OCI-LY7 (cell line): ENCODE measurements at regions not wholly inside any gene's neighbourhood (a gene's known extent, or its start where the extent isn't known, plus 50 kb on each side); places are given as distances from the start of the nearest gene placed in this dataset.

ENCODE experiments used
- BruUV-seq: library from RNA; stranded (reverse); fragments of 400-500 nt; replicated peaks from 2 replicates; lab custom pipeline; 2021; lab: Mats Ljungman, UMichigan
- CTCF ChIA-PET: fragments of 300-600 bp; sonication (Branson Sonifier 250); formaldehyde crosslinking; loops from one replicate; lab custom pipeline; 2022; ENCODE audit warnings: antibody characterized with exemption; ENCODE audit not compliant: unreplicated experiment; lab: Charles Lee
- POLR2A ChIA-PET: fragments of 300-600 bp; sonication (Branson Sonifier 250); formaldehyde crosslinking; loops from one replicate; lab custom pipeline; 2022; ENCODE audit warnings: antibody characterized with exemption; lab: Charles Lee
- DNase-seq: peaks from one replicate; pipeline ENCODE4 v3.0.0-alpha.2; 2015; ENCODE audit warnings: low spot score
- H2AFZ ChIP-seq: fragments of 200-600 bp; sonication (generic), shearing (Covaris generic); 2 replicates; pipeline ENCODE4 v1.6.1; 2014; ENCODE audit warnings: mild to moderate bottlenecking, antibody characterized with exemption, low read length, moderate library complexity
- H3K27ac ChIP-seq: fragments of 200-600 bp; sonication (generic); 2 replicates; pipeline ENCODE4 v1.5.1; 2014; ENCODE audit warnings: mixed run types, low read depth, mild to moderate bottlenecking, moderate library complexity, low read length, inconsistent platforms; ENCODE audit not compliant: poor library complexity, severe bottlenecking
- H3K36me3 ChIP-seq: fragments of 200-600 bp; sonication (generic); 2 replicates; pipeline ENCODE4 v1.6.1; 2014; ENCODE audit warnings: mild to moderate bottlenecking, antibody characterized with exemption, low read length, moderate library complexity, mixed read lengths; ENCODE audit not compliant: insufficient read depth
- H3K4me1 ChIP-seq: fragments of 200-600 bp; sonication (generic); 2 replicates; pipeline ENCODE4 v1.5.1; 2014; ENCODE audit warnings: mild to moderate bottlenecking, low read length; ENCODE audit not compliant: insufficient read depth, poor library complexity, severe bottlenecking
- H3K4me2 ChIP-seq: fragments of 200-600 bp; sonication (generic); 2 replicates; pipeline ENCODE4 v1.6.1; 2014; ENCODE audit warnings: mild to moderate bottlenecking, low read length
- H3K4me3 ChIP-seq: fragments of 200-600 bp; sonication (generic); 2 replicates; pipeline ENCODE4 v1.5.1; 2014; ENCODE audit warnings: mild to moderate bottlenecking, low read depth, low read length; ENCODE audit not compliant: poor library complexity, severe bottlenecking
- H3K79me2 ChIP-seq: fragments of 200-600 bp; sonication (generic); 2 replicates; pipeline ENCODE4 v1.6.1; 2016; ENCODE audit warnings: low read depth, mild to moderate bottlenecking, low read length, moderate library complexity, mixed read lengths; ENCODE audit not compliant: insufficient read depth
- H3K9me2 ChIP-seq: fragments of 200-600 bp; sonication (generic); 2 replicates; pipeline ENCODE4 v1.6.1; 2016; ENCODE audit warnings: mild to moderate bottlenecking, low read length, mixed read lengths; ENCODE audit not compliant: insufficient read depth
- H3K9me3 ChIP-seq: fragments of 200-600 bp; sonication (generic); 2 replicates; pipeline ENCODE4 v1.6.1; 2014; ENCODE audit warnings: mild to moderate bottlenecking, mixed run types, low read length, mixed read lengths
- H4K20me1 ChIP-seq: fragments of 200-600 bp; sonication (generic); 2 replicates; pipeline ENCODE4 v1.6.1; 2014; ENCODE audit warnings: mild to moderate bottlenecking, antibody characterized with exemption, low read length, moderate library complexity, mixed read lengths; ENCODE audit not compliant: insufficient read depth
- CTCF ChIP-seq: fragments of 200-600 bp; sonication (generic); conservative IDR thresholded peaks from 2 replicates; pipeline ENCODE4 v1.5.1; 2014; ENCODE audit warnings: mild to moderate bottlenecking, antibody characterized with exemption, low read length, moderate library complexity, mixed read lengths
- EZH2phosphoT487 ChIP-seq: fragments of 200-600 bp; sonication (generic); IDR thresholded peaks from 2 replicates; pipeline ENCODE4 v1.6.1; 2018; ENCODE audit warnings: low read depth, borderline replicate concordance, mild to moderate bottlenecking, mixed run types, antibody characterized with exemption, low read length, moderate library complexity, mixed read lengths
- intact Hi-C: fragments of 100-400 bp; cut with micrococcal nuclease; formaldehyde crosslinking; loops from one replicate; pipeline ENCODE4 v1.10.0; 2022; ENCODE audit not compliant: unreplicated experiment

GRCh38 chr6:170063851-170064602, 226.9 kb downstream of the DLL1 start:
- TF ChIP-seq CTCF (no peak), EZH2phosphoT487 (no peak)
- no peak for DNase-seq
- H3K4me3 ChIP-seq: no peak overlapping the region
- no peaks in the 10 kb centered on the region for H3K79me2 ChIP-seq
- H3K27ac ChIP-seq: no peak overlapping the region
- no peaks in the 10 kb centered on the region for H3K9me3 ChIP-seq
- CTCF ChIA-PET: no interaction called here
- H2AFZ ChIP-seq: no peak overlapping the region
- intact Hi-C loops: no loop called here
- no peaks in the 10 kb centered on the region for H4K20me1 ChIP-seq
- H3K4me2 ChIP-seq: no peak overlapping the region
- POLR2A ChIA-PET: no interaction called here
- no peaks in the 10 kb centered on the region for H3K9me2 ChIP-seq
- no peaks in the 10 kb centered on the region for H3K4me1 ChIP-seq
- no TSS peak for BruUV-seq
- H3K36me3 ChIP-seq: no peaks in the 10 kb centered on the region

- Histone ChIP-seq H3K4me1 (no peaks in the 10 kb centered on the region), H3K27ac (no peak overlapping the region), H3K36me3 (no peaks in the 10 kb centered on the region), H3K4me3 (no peak overlapping the region), H3K79me2 (no peaks in the 10 kb centered on the region), H4K20me1 (no peaks in the 10 kb centered on the region), H3K9me2 (no peaks in the 10 kb centered on the region), H3K4me2 (no peak overlapping the region), H2AFZ (no peak overlapping the region), H3K9me3 (no peaks in the 10 kb centered on the region)
- CTCF ChIA-PET: no interaction called here
- POLR2A ChIA-PET: no interaction called here
- intact Hi-C loops: no loop called here
- DNase-seq: no peak
- no TSS peak for BruUV-seq
- TF ChIP-seq CTCF (no peak), EZH2phosphoT487 (no peak)
These were observed 227.4 kb downstream of the DLL1 start for GRCh38 chr6:170063431-170063830.

GRCh38 chr6:170062915-170063241, 228.0 kb downstream of the DLL1 start:
- Histone ChIP-seq H3K4me3 (no peak overlapping the region), H3K27ac (no peak overlapping the region), H3K4me2 (no peak overlapping the region), H3K79me2 (no peaks in the 10 kb centered on the region), H3K4me1 (no peaks in the 10 kb centered on the region), H3K36me3 (no peaks in the 10 kb centered on the region), H3K9me2 (no peaks in the 10 kb centered on the region), H3K9me3 (no peaks in the 10 kb centered on the region), H4K20me1 (no peaks in the 10 kb centered on the region), H2AFZ (no peak overlapping the region)
- no peak for DNase-seq
- CTCF ChIA-PET: no interaction called here
- POLR2A ChIA-PET: no interaction called here
- no peak for TF ChIP-seq CTCF
- TF ChIP-seq EZH2phosphoT487: no peak
- intact Hi-C loops: no loop called here
- BruUV-seq: no TSS peak
